RKO (cell line): ENCODE measurements at regions not wholly inside any gene's neighbourhood (a gene's known extent, or its start where the extent isn't known, plus 50 kb on each side); places are given as distances from the start of the nearest gene placed in this dataset.
A peak's percentile ranks its signal among the peaks of the same experiment; 100 is the strongest.
"Not testable (repeated sequence)": the region's sequence is repeated elsewhere in the genome, so short reads cannot be mapped to it uniquely, and the experiment has no call there.

ENCODE experiments used
- DNase-seq: peaks from one replicate; pipeline ENCODE4 v3.0.0-alpha.2; 2016; ENCODE audit warnings: low spot score

DNA sequence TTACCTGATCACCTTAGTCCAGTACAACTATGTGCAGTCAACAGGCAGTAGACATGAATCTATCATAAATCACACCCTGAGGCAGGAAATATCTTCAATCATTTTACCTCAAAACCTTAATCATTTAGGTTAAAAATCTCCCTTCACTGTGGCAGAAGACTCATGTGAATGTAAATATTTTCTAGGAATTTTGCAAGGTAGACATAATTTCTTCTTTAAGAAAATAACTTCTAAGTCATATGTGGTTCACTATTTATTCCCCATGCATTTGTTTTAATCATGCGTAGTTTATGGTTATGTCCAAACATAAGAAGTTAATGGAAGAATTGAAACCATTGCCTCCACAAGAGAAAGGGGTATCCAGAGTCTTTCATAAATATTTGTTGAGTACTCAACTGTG is 97.0 kb downstream of the HMHB1 start:
- no peak for DNase-seq

DNA sequence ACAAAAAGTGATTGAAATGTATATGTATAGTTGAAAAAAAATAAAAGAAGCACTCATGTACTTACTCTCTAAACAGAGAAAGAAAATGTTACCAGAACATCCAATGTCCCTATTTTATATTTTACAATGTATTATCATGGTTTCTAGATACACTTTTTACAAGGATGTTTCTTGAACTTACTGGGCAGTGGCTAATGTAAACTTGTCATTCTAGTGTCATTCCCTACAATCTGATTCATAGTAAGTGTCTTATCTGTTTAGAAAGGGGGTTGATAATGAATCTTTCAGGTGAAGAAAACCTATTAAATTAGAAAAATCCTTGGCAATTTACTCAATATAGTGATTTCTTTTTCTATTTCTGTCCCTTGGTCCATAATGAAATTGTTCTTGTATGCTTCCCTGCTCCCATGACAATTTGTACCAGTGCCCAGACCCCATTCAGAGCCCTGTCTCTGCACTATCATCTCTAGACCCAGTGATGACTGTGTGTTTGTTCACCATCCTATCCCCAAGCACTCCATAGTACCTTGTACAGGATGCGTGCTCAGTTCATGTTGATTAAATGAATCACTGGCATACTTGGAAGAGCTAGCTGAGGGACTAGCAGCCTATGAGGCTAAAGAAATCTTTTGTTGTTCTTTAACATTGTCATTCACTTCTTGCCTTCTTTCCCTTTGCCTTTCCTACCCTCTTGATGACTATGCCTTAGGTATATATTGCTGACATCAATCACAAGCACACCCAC is 101.2 kb downstream of the HMHB1 start:
- DNase-seq: peak; percentile 8

DNA sequence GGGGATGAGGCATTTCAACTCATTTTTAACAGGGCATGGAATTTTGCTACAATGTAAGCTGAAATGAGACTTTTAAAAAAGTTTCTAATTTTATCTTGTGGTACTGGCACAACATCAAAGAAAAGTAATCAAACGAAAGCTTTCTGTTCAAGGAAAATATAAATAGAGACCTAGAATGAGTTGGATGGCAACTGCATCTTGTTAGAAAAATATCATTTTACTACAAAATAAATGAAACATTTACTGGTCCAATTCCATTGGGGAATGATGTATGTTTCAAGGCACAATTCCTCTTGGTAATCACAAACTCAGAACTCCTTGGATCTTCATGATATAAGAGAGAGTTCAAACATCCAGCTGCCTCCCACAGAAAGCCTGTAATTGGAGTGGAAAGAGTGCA is 102.8 kb downstream of the HMHB1 start:
- no peak for DNase-seq

DNA sequence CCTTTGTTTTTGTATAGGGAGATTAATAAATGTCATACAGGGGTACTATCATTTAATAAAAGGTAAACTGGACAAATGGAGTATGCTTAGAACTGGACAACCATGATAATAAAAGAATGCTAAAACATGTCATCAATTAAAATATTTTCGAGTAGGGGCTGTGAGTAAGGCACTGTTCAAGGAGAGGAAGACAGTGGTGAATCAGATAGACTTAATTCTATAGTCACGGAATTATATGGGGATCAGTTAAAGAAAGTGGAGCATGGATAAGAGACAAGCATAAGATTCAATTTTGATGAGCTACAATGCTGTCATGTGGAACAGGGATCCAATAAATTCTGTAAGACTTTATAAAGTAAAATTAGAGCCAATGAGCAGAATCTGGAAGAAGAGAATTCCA is 104.5 kb downstream of the HMHB1 start:
- no peak for DNase-seq

DNA sequence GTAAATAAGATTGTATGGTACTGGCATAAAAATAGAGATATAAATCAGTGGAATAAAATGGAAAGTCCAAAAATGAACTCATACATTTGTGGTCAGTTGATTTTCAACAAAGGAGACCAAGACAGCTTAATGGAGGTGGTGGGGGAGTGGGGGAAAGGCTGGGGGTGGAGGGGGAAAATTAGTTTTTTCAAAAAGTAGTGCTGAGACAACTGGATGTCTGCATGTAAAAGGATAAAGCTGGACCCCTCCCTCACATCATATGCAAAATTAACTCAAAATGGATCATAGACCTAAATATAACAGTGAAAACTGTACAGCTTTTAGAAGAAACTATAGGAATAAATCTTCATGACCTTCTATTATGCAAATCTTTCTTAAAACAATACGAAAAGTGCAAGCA is 107.0 kb downstream of the HMHB1 start:
- DNase-seq: no peak

DNA sequence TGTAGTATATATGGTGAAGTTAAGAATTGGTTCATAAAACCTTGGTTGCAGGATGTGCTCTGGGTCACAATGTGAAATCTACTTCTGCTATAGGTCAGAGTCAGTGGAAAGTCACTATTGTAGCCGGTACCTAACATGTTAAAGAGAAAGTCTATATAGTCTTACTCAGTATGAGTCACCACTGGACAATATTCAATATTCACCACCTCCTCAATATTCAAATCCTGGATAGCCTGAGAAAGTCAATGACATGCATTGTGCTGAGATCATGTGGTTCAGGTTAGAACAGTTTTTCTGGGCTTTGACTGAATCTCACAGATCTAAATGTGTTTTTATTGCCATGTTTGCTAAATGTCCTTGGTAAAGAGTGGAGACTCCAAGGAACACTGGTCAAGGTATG is 108.8 kb downstream of the HMHB1 start:
- DNase-seq: no peak

DNA sequence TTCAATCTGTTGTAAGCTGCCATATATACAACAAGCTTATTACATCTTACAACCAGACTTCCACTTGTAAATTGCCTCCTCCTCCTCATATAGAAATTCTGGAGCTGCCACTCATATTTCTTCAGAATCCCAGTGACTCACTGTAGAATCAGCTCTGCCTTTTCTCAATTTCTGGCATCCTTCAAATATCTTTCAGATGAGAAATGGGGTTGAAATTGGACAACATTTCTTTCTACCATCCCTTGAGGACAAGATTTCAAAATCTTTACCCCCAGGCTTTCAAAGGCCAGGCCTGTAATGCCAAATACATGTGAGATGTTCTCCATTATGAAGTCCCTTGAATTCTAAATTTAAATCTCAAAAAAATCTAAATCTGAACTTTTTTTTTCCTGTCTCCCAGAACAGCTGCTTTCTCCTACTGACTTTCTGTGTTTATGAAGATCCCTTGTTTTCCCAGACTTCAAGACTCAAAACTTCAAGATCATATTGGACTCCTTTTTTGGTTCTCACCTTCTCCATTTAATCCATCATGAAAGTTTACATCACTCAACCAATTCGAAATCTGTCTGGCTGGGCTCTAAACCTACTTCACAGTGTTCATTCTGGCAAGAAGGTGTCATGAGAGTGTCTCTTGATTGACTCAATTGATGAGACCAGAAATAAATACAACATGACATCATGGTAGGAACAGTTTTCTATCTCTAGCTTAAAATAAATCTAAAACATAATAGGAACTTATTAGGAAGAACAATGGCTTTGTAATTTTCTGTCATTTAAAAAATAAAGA is 109.8 kb downstream of the HMHB1 start:
- peak; percentile 66 for DNase-seq

DNA sequence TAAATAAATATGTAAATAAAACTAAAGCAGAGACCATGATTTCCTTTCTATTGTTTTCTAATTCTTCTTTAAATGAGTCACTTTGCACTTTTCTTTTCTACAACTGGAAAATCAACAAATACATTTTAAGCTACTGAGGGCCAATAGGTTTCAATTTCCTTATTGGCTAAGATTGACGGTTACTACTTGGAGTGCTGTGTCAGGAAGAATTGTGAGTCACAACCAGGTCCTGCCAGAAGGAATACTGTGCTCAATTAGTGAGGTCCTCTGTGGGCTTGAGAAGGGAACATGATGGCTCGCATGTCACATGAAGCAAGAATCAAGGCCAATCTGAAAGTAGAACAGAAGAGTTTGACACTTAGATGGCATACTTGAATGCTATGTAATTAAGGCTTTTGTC is 110.8 kb downstream of the HMHB1 start:
- DNase-seq: no peak

DNA sequence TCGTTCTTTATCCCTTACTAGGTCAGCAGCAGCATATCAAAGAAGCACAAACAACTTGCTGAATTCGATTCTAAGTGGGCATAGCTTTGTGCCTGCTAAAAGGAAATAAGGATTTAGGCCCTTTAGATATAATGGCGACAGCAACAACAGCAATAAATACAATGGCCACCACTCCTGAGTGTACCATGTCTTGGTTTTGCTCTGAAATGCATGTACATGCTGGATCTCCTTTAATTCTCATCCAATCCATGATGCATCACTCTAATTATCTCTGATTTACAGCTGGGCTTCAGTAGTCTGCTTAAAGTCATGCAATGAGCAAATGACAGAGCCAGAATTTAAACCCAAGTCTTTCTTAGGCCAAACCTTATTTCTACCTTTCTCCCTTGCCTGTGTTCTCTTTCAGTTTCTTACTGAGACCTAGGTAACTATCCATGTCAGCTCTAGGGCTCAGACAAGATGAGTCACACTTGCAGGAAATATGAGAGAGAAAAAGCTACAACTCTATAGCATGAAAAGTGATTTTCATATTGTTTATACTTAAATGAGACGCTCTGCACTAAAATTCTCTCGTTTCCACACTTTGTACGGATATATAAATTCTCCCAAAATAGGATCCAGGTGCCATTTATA is 111.8 kb downstream of the HMHB1 start:
- DNase-seq: no peak

DNA sequence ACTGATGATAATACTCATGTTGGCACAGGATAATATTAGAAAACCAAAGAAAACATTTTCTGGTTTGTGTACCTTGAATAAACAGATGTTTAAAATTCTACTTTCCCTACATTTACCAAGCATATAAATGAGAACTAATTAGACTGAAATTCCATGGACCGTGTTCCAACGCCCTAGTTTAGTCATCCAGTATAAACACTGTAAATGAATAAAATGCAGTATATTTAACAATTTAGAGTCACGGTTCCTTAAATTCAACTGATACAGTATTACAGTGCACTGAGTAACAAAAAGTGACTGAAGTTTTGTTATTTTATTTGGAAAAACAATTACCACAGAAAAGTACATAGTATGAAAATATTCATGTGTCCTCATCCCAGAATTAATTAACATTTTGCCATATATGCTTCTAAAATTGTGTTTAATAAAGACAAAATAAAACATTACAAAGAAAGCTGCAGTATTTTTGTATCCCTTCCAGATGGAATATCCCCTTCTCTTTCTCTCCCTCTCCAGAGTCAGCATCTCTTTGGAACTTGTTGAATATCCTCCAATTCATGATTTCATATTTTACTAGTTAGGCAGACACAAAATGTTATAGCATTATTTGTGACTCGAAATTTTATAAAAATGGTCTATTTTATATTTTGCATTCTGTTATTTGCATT is 112.5 kb downstream of the HMHB1 start:
- no peak for DNase-seq

DNA sequence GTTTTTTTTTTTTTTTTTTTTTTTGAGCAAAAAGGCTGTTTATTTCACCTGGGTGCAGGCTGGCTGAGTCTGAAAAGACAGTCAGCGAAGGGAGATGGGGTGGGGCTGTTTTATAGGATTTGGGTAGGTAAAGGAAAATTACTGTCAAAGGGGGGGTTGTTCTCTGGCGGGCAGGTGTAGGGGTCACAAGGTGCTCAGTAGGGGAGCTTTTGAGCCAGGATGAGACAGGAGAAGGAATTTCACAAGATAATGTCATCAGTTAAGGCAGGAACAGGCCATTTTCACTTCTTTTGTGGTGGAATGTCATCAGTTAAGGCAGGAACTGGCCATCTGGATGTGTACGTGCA is 113.0 kb downstream of the HMHB1 start:
- DNase-seq: not testable (repeated sequence)

DNA sequence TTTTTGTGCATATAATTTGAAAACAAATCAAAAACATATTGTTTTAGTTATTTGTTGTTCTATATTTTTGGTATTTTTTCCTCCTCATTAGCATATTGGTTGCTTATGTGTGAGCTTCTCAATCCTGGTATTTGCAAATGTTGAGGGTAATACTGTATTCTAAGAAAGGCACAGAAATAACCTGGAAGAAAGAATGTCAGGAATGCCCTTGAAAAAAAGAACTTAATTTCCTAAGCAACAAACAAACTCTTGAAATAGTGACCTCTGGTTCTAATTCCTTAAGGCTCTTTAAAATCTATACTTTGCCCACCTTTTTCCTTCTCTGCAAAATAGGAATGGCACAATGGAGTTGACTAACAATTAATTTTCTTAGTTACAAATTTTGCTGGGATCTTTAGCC is 117.5 kb downstream of the HMHB1 start:
- DNase-seq: no peak

DNA sequence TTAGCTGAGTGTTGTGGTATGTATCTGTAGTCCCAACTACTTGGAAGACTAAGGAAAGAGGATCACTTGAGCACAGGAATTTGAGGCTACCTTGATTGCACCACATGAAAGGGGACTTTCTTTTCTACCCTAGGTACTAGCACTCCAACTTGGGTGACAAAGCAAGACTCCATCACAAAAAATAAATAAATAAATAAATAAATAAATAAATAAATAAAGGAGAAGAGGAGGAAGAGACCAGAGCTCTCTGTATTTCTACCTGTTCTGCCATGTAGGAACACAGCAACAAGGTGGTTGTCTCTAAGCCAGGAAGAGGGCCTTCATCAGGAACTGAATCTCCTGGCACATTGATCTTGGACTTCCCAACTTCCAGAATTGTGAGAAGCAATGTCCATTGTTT is 118.6 kb downstream of the HMHB1 start:
- DNase-seq: no peak

DNA sequence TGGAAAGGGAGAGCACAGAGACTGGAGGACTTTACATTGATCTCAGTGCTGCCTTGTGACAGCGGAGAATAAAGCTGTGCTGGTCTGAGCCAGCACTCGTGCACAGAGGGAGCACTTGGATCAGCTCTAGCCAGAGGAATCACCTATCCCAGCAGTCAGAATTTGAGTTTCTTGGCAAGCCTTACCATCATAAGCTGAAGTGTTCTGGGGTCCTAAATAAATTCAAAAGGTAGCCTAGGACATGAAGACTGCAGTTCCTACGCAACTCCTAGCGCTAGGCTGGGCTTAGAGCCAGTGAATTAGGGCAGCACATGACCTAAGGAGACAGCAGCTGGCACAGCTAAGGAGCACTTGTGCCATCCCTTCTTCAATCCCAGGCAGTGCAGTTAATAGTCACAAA is 119.5 kb downstream of the HMHB1 start:
- no peak for DNase-seq

DNA sequence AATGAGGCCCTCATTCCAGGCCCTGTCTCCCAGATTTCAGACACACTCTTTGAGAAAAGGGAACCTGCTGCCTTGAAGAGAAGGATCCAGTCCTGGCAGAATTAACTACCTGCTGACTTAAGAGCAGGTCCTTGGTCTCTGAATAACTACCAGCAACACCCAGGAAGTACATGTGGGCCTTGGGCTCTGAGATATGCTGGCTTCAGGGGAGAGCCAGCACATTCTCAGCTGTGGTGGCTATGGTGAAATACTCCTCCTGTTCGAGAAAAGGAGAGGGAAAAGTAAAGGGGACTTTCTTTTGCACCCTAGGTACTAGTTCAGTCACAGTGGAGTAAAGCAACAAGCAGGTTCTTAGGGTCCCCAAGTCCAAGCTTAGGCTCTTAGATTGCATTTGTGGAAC is 120.0 kb downstream of the HMHB1 start:
- no peak for DNase-seq

DNA sequence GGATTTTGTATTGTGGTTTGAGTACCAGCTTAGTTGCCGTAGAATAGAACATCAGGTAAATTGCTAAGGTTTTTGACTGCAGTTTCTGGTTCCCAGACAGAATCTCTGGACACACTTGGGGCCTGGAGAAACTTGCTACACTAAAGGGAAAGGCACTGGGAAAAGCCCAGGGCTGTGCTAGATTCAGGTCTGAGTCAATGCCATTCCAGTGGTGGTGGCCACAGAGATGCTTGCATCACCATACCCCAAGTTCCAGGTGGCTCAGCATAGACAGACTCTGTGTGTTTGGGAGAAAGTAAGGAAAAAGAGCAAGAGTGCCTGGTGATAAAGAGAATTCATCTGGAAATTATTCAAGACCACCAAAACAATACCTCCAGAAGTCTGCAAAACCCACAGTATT is 120.6 kb downstream of the HMHB1 start:
- DNase-seq: no peak

DNA sequence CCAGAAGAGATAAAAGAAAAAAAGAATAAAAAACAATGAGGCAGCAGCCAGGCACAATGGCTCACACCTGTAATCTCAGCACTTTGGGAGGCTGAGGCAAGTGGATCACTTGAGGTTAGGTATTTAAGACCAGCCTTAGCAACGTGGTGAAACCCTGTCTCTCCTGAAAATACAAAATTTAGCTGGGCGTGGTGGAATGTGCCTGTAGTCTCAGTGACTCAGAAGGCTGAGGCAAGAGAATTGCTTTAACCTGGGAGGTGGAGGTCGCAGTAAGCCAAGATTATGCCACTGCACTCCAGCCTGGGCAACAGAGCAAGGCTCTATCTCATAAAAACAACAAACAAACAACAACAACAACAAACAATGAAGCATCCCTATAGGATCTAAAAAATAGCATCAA is 121.5 kb downstream of the HMHB1 start:
- no peak for DNase-seq

DNA sequence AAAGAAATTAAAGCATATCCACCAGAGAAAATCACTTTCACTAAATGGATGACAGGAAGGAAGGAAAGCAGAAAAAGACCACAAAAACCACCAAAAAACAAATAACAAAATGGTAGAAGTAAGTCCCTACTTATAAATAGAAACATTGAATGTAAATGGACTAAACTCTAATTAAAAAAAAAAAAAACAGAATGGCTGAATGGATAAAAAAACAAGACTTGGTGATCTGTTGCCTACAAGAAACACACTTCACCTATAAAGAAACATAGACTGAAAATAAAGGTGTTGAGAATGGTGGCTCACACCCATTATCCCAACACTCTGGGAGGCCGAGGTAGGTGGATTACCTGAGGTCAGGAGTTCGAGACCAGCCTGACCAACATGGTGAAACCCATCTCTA is 122.9 kb downstream of the HMHB1 start:
- no peak for DNase-seq

DNA sequence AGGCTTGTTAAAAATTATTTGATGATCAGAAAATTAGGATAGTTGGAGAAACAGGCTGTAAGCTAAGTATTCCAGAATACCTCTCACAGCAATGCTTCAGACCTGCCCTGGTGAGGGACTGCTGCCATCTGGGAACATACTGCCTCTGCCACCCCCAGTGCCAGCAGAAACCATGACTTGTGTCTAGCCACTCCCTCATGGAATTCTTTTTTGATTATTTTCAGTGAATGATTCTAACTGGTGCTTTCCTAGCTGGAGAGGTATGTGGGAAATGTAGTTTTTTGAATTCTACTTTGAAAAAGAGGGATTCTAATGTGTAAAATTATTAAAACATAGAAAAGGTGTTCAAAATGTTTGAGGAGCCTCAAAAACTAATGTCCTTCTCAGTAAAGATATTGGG is 126.3 kb downstream of the HMHB1 start:
- no peak for DNase-seq

DNA sequence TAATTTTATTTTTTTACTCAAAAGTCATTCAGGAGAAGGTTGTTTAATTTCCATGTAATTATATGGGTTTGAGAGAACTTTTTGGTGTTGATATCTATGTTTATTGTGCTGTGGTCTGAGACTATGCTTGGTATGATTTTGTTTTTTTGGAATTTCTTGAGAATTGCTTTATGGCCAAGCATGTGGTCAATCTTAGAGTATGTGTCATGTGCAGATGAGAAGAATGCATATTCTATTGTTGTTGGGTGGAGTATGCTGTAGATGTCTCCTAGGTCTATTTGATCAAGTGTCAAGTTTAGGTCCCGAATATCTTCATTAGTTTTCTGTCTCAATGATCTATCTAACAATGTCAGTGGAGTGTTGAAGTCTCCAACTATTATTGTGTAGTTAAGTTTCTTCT is 134.9 kb downstream of the HMHB1 start:
- no peak for DNase-seq

DNA sequence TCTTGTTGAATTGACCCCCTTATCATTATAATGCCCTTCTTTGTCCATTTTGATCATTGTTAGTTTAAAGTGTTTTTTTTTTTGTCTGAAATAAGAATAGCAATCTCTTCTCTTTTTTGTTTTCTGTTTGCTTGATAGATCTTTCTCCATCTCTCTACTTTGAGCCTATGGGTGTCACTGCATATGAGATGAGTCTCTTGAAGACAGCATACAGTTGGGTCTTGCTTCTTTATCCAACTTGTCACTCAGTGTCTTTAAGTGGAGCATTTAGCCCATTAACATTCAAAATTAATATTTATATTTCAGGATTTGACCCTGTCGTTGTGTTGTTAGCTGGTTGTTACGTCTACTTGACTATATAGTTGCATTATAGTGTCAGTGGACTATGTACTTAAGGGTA is 135.4 kb downstream of the HMHB1 start:
- no peak for DNase-seq

DNA sequence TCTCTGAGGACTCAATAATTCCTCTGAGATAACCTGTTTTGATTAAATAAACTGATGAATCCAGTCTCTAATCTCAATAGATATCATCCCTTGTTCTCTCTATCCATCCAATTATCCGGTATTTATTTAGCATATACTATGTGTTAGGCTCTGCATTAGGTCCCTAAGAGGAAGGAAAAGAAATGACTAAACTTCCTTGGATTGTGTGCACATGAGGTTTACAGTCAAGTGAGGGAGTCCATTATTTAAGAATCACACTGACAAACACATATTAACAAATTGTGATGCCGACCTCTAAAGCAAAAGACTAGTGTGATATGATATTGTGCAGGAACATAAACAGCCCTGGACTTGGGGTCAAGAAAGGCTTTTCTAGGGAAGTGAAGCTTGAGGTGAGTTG is 140.8 kb downstream of the HMHB1 start:
- DNase-seq: no peak

DNA sequence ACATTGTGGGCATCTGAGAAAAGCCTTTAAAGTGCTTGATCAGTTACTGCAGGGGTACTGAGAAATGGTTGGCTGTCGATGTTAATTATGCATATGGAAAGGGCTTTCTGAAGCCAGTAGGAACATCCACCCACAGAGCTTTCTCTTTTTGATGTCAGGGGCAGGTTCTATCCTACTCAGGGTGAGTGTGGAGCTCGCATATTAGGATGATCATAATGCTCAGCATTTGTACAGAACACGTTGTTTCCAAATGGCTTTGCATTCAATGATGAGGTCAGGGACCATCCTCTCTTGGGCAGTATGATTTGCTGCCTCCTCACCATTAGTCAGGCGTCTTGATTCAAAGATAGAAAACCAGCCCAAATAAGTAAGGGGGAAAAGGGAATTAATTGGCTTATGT is 141.9 kb downstream of the HMHB1 start:
- no peak for DNase-seq
